ENCODE measurements at regions not wholly inside any gene's neighbourhood (a gene's known extent, or its start where the extent isn't known, plus 50 kb on each side); places are given as distances from the start of the nearest gene placed in this dataset.

DNA sequence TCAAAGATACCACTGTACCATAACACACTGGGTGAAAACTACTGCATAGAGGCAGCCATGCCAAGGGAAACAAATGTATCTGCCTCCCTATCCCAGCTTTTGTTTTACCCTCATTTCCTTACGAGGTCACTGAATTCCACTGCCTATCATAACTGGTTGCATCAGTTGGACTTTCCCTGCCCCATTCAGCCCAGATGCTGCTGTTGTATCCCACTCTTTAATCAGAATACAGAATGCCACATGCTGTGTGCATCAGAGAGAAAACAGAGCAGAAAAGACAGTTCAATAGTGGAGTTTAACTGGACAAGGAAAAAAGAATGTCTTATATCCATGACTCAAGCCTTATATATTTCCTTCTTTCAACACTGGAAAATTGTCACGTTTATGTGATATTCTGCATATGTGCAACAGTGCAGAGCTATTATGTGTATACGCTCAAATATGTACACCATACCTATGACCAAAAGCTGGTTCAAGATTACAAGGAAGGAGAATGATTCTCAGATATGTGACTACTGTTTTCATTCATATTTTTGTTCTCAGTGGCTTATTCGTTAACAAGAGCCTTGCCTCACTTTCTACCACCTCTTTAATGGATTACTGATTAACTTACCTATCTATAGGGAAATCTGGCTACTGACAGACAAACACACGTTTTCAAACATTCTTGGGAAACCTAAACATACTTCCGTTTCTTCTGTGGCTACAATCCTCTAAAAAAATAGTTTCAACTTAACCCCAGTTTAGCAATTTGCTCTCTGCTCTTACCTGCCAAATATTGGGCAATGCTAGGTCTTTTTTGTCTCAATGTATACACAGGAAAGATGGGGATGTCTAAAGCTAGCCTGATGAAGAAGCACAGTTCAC is 378.9 kb downstream of the SMARCA1 start:
- TF ChIP-seq CTCF (IDR thresholded peaks at IDR 0.05; ENCODE audit: low read length) = no peak
- TF ChIP-seq EZH2 (optimal IDR thresholded peaks at IDR 0.05; ENCODE audit: low read depth, low read length) = no peak
